ENCODE measurements at regions not wholly inside any gene's neighbourhood (a gene's known extent, or its start where the extent isn't known, plus 50 kb on each side); places are given as distances from the start of the nearest gene placed in this dataset.
"Not testable (repeated sequence)": the region's sequence is repeated elsewhere in the genome, so short reads cannot be mapped to it uniquely, and the experiment has no call there.

DNA sequence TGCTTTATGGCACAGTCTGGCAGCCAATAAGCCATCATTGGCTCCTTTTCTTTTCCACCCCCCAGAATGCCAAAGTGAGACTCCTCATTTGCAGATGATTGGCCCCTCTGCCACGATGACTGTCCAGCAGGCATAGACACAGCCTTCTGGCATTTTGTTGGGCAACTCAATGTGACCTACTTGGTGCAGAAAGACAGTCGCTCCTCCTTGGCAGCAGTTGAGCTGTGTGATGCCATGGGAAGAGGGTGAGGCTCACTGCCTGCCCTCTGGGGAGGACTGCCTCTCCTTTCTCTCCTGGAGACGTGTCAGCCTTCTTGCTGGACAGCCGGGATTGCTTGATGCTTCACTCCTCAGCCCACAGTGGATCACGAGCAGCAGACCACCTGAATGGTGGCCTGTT, 264.9 kb downstream of the C12orf75 start:
- DNase-seq (no peak), ATAC-seq (ENCODE audit: low FRiP score in 2 of 2) (no peak)
- 77 to 97% methylated on average over 5 of the region's 5 CpGs for WGBS, 2 donors
- no peaks in the 10 kb centered on the region for H3K36me3 ChIP-seq
- peaks cover 0 to 3% (median 0%) of the 10 kb centered on the region in 4 donors for H3K4me1 ChIP-seq
- H3K27me3 ChIP-seq: no peaks in the 10 kb centered on the region
- no peak for TF ChIP-seq POLR2A (IDR thresholded peaks at IDR 0.05)
- TF ChIP-seq EP300 (IDR thresholded peaks at IDR 0.05): no peak
- TF ChIP-seq, protein P1, sequence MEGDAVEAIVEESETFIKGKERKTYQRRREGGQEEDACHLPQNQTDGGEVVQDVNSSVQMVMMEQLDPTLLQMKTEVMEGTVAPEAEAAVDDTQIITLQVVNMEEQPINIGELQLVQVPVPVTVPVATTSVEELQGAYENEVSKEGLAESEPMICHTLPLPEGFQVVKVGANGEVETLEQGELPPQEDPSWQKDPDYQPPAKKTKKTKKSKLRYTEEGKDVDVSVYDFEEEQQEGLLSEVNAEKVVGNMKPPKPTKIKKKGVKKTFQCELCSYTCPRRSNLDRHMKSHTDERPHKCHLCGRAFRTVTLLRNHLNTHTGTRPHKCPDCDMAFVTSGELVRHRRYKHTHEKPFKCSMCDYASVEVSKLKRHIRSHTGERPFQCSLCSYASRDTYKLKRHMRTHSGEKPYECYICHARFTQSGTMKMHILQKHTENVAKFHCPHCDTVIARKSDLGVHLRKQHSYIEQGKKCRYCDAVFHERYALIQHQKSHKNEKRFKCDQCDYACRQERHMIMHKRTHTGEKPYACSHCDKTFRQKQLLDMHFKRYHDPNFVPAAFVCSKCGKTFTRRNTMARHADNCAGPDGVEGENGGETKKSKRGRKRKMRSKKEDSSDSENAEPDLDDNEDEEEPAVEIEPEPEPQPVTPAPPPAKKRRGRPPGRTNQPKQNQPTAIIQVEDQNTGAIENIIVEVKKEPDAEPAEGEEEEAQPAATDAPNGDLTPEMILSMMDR (IDR thresholded peaks at IDR 0.05): no peak
- no peak for TF ChIP-seq POLR2AphosphoS5 (IDR thresholded peaks at IDR 0.05)
- no peak overlapping the region for H3K27ac ChIP-seq
- H3K9me3 ChIP-seq: no peaks in the 10 kb centered on the region
- H3K4me3 ChIP-seq: no peak overlapping the region

DNA sequence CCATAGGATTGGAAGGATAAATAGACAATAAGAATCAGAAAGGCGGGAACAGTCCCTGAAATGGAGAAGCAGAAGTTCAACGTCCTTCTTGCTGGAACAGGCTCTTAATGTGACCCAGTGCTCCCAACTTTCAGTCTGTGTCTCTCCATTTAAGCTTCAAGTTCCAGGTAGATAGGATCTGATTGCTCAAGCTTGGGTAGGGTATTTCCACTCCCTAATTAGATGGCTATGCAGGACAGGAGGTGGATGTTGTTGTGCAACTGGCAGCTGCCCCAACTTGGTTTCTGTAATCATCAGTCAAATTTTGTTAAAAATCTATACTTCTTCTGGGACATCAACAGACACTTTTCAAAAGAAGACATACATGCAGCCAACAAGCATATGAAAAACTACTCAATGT, 266.2 kb downstream of the C12orf75 start:
- no peak overlapping the region for H3K27ac ChIP-seq
- 66 to 75% methylated on average over 2 of the region's 2 CpGs for WGBS, 2 donors
- DNase-seq (no peak), ATAC-seq (ENCODE audit: low FRiP score in 2 of 2) (no peak)
- H3K4me1 ChIP-seq: no peaks in the 10 kb centered on the region
- TF ChIP-seq EP300 (IDR thresholded peaks at IDR 0.05) (no peak), POLR2AphosphoS5 (IDR thresholded peaks at IDR 0.05) (no peak), POLR2A (IDR thresholded peaks at IDR 0.05) (no peak)
- TF ChIP-seq, protein P1 (IDR thresholded peaks at IDR 0.05): no peak
- no peaks in the 10 kb centered on the region for H3K27me3 ChIP-seq
- H3K9me3 ChIP-seq: no peaks in the 10 kb centered on the region
- no peak overlapping the region for H3K4me3 ChIP-seq
- H3K36me3 ChIP-seq: no peaks in the 10 kb centered on the region

DNA sequence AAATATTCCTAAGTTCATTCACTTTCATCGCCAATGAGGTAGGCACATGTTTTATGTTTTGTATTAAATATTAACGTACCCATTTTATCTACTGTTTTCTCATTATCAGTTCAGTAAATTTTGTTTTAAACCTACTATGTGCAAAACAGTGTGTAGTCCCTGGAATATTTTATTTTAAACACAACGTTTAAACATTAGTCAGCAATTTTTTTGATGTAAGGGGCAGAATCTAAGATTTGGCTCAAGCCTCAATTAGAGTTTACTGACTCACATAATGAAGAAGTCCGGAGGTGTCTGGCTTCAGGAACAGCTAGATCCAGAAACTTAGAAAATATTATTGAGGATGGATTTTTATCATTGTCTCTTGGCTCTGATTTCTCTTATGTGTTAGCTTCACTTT, 267.5 kb downstream of the C12orf75 start:
- H3K4me3 ChIP-seq: no peak overlapping the region
- no peak for TF ChIP-seq POLR2AphosphoS5 (IDR thresholded peaks at IDR 0.05)
- TF ChIP-seq, protein P1 (IDR thresholded peaks at IDR 0.05): no peak
- no peak for TF ChIP-seq POLR2A (IDR thresholded peaks at IDR 0.05)
- TF ChIP-seq EP300 (IDR thresholded peaks at IDR 0.05): no peak

DNA sequence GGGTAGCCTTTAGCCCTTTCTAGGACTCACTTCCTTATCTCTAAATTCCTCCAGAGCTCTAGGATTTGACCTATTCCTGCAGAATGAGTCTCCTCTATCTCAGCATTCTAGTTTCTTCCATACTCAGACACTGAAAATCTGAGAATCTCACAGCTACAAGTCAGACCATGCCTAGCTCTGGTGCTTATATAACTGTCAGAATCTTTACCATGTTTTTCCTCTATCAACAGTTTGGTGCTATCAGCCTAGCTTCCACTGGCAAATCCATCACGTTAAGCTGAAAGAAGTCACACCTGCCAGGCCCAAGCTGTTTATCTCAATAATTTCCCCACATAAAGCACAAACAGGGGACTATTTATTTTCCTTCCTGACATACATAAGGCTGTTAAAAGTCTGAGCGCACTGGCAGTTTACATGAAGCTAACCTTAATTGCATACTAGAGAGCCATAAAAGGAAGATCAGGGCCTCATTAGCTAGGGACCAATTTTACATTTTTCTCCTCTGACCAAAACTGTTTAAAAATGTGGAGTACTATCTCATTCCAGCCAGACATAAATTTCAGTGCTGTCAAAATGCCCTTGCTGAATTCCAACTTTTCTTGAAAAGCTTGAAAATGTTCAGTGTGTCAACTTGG, 270.5 kb downstream of the C12orf75 start:
- TF ChIP-seq POLR2AphosphoS5 (IDR thresholded peaks at IDR 0.05): no peak
- TF ChIP-seq, protein P1 (IDR thresholded peaks at IDR 0.05): no peak
- TF ChIP-seq EP300 (IDR thresholded peaks at IDR 0.05): no peak
- no peak for TF ChIP-seq POLR2A (IDR thresholded peaks at IDR 0.05)
- no peaks in the 10 kb centered on the region for H3K27me3 ChIP-seq
- H3K9me3 ChIP-seq: no peaks in the 10 kb centered on the region
- no peaks in the 10 kb centered on the region for H3K36me3 ChIP-seq
- 75 to 80% methylated on average over 2 of the region's 2 CpGs for WGBS, 2 donors
- DNase-seq (no peak), ATAC-seq (ENCODE audit: low FRiP score in 2 of 2) (no peak)
- no peak overlapping the region for H3K4me3 ChIP-seq
- no peak overlapping the region for H3K27ac ChIP-seq
- no peaks in the 10 kb centered on the region for H3K4me1 ChIP-seq

More for the DNA sequence above, 267.5 kb downstream of the C12orf75 start:
- no peaks in the 10 kb centered on the region for H3K36me3 ChIP-seq
- no peaks in the 10 kb centered on the region for H3K27me3 ChIP-seq
- no peak overlapping the region for H3K27ac ChIP-seq
- 88 to 89% methylated on average over 4 of the region's 4 CpGs for WGBS, 2 donors
- DNase-seq (no peak), ATAC-seq (ENCODE audit: low FRiP score in 2 of 2) (no peak)
- H3K9me3 ChIP-seq: no peaks in the 10 kb centered on the region
- H3K4me1 ChIP-seq: no peaks in the 10 kb centered on the region

DNA sequence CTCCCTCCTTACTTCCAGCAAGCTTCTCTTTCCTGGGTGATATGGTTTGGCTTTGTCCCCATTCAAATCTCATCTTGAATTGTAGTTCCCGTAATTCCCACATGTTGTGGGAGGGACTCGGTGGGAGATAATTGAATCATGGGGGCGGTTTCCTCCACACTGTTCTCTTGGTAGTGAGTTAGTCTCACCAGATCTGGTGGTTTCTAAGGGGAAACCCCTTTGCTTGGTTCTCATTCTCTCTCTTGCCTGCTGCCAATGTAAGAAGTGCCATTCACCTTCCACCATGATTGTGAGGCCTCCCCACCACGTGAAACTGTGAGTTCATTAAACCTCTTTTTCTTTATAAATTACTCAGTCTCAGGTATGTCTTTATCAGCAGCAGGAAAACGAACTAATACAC, 271.8 kb downstream of the C12orf75 start:
- 80 to 89% methylated on average over 5 of the region's 5 CpGs for WGBS, 2 donors
- H3K4me1 ChIP-seq; H3K4me3 ChIP-seq; H3K36me3 ChIP-seq; H3K27me3 ChIP-seq; H3K27ac ChIP-seq; DNase-seq; H3K9me3 ChIP-seq; ATAC-seq (ENCODE audit: low FRiP score in 2 of 2): not testable (repeated sequence)

DNA sequence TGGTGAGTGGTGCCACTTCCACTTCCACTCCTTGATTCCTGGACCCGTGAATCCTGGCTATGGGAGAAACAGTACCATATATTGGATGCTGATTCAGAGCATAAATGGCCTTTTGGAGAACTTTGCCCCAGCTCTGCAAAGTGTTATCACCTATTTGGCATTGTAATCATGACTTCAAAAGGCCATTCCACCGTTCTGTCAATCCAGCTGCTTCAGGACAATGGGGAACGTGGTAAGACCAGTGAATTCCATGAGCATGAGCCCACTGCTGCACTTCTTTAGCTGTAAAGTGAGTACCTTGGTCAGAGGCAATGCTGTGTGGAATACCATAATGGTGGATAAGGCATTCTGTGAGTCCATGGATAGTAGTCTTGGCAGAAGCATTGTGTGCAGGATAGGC, 273.8 kb downstream of the C12orf75 start:
- DNase-seq; ATAC-seq (ENCODE audit: low FRiP score in 2 of 2); H3K27ac ChIP-seq; H3K4me1 ChIP-seq; H3K4me3 ChIP-seq; H3K36me3 ChIP-seq; H3K9me3 ChIP-seq; H3K27me3 ChIP-seq: not testable (repeated sequence)
- 60 to 80% methylated on average over 3 of the region's 3 CpGs for WGBS, 2 donors

DNA sequence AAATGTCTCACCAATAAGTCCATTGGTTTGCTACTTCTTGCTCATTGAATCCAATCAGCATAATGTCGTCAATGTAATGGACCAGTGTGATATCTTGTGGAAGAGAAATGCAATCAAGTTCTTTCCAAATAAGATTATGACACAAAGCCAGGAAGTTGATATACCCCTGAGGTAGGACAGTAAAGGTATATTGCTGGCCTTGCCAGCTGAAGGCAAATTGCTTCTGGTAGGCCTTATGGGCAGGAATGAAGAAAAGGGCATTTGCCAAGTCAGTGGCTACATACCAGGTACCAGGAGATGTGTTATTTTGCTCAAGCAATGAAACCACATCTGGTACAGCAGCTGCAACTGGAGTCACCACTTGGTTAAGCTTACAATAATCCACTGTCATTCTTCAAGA, 276.1 kb downstream of the C12orf75 start:
- not testable (repeated sequence) for H3K9me3 ChIP-seq; H3K4me3 ChIP-seq; H3K36me3 ChIP-seq; H3K4me1 ChIP-seq; H3K27ac ChIP-seq; H3K27me3 ChIP-seq; DNase-seq; ATAC-seq (ENCODE audit: low FRiP score in 2 of 2)
- WGBS, 2 donors: 88 to 90% methylated on average over 1 of the region's 1 CpG

DNA sequence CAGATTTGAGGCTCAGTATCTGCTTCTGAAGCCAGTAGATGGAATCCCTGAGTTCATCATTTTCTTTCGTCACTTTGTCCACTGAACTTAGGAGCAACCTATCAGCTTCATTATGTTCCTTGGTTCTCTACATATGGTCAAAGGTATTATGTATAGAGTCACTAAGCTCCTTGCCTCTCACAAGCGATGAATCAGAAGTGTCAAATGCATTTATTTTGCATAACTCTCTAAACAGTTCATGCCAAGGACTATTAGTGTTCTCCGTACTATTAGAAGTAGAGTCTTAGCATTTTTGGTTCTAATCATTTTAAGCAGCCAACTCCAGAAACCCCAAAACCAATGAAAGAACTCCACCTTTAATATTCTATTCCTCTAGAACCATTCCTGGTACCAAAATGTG, 278.5 kb downstream of the C12orf75 start:
- not testable (repeated sequence) for H3K27me3 ChIP-seq; H3K27ac ChIP-seq; H3K36me3 ChIP-seq; H3K4me3 ChIP-seq; ATAC-seq (ENCODE audit: low FRiP score in 2 of 2); DNase-seq; H3K4me1 ChIP-seq; H3K9me3 ChIP-seq
- 96% methylated on average over 3 of the region's 3 CpGs for WGBS, 2 donors

All from upper lobe of left lung (tissue), 6 donors.